ENCODE measurements at regions not wholly inside any gene's neighbourhood (a gene's known extent, or its start where the extent isn't known, plus 50 kb on each side); places are given as distances from the start of the nearest gene placed in this dataset.
"Not testable (repeated sequence)": the region's sequence is repeated elsewhere in the genome, so short reads cannot be mapped to it uniquely, and the experiment has no call there.

GRCh38 chr10:65186668-65187067 lies 1665.5 kb downstream of the REEP3 start:
- H3K27ac Mint-ChIP-seq; H3K27me3 ChIP-seq (ENCODE audit: insufficient read depth); H3K9me3 Mint-ChIP-seq; H3F3A ChIP-seq (replicated peaks; ENCODE audit: low read depth); H3K27me3 Mint-ChIP-seq (ENCODE audit: insufficient read depth, low read depth, poor library complexity); H3K36me3 ChIP-seq (ENCODE audit: insufficient read depth); H3K4me2 ChIP-seq; H3K27ac ChIP-seq (ENCODE audit: low read depth); H3K4me3 Mint-ChIP-seq; H3K36me3 Mint-ChIP-seq (ENCODE audit: low read depth); ATAC-seq; H3K9me2 ChIP-seq (ENCODE audit: insufficient read depth); H3K4me3 ChIP-seq; H3K4me1 Mint-ChIP-seq; H2AFZ ChIP-seq; H3K79me2 ChIP-seq (replicated peaks; ENCODE audit: insufficient read depth); DNase-seq (ENCODE audit: low spot score); H4K20me1 ChIP-seq (replicated peaks; ENCODE audit: insufficient read depth); H3K4me1 ChIP-seq (ENCODE audit: insufficient read depth): not testable (repeated sequence)

GRCh38 chr10:65194126-65194525 lies 1672.9 kb downstream of the REEP3 start:
- no peaks in the 10 kb centered on the region for H3K4me1 ChIP-seq (ENCODE audit: insufficient read depth)
- no peak overlapping the region for H3K4me3 Mint-ChIP-seq
- H3K27ac Mint-ChIP-seq, result no peak overlapping the region
- no peaks in the 10 kb centered on the region for H3K9me3 Mint-ChIP-seq
- no peaks in the 10 kb centered on the region for H3K27me3 Mint-ChIP-seq (ENCODE audit: insufficient read depth, low read depth, poor library complexity)
- no peak for DNase-seq (ENCODE audit: low spot score)
- H3K27ac ChIP-seq (ENCODE audit: low read depth), result no peak overlapping the region
- H3K4me2 ChIP-seq, result no peak overlapping the region
- H3K36me3 Mint-ChIP-seq (ENCODE audit: low read depth), result no peaks in the 10 kb centered on the region
- no peaks in the 10 kb centered on the region for H3K4me1 Mint-ChIP-seq
- no peak for ATAC-seq
- no peak overlapping the region for H3K4me3 ChIP-seq
- no peaks in the 10 kb centered on the region for H3F3A ChIP-seq (replicated peaks; ENCODE audit: low read depth)
- no peaks in the 10 kb centered on the region for H3K9me2 ChIP-seq (ENCODE audit: insufficient read depth)
- peak overlapping the region; percentile 24; the same call in 1 of the 2 replicates for H2AFZ ChIP-seq
- no peaks in the 10 kb centered on the region for H3K79me2 ChIP-seq (replicated peaks; ENCODE audit: insufficient read depth)
- no peaks in the 10 kb centered on the region for H3K27me3 ChIP-seq (ENCODE audit: insufficient read depth)
- H4K20me1 ChIP-seq (replicated peaks; ENCODE audit: insufficient read depth), result no peaks in the 10 kb centered on the region
- TF ChIP-seq EZH2phosphoT487 (IDR thresholded peaks at IDR 0.05; ENCODE audit: unreplicated experiment) (no peak), REST (IDR thresholded peaks at IDR 0.05; ENCODE audit: unreplicated experiment) (no peak), ETS1 (IDR thresholded peaks at IDR 0.05) (no peak), CREB1 (CRISPR knock-in tag; IDR thresholded peaks at IDR 0.05; ENCODE audit: low read depth) (no peak), STAT1 (IDR thresholded peaks at IDR 0.05; ENCODE audit: unreplicated experiment) (no peak), NANOG (IDR thresholded peaks at IDR 0.05; ENCODE audit: borderline replicate concordance) (no peak), ZNF462 (CRISPR knock-in tag; IDR thresholded peaks at IDR 0.05) (no peak), EZH2 (IDR thresholded peaks at IDR 0.05; ENCODE audit: low read depth, unreplicated experiment) (no peak), CTCF (conservative IDR thresholded peaks at IDR 0.05; ENCODE audit: low read depth in 2 of 2) (no peak)
- H3K36me3 ChIP-seq (ENCODE audit: insufficient read depth), result no peaks in the 10 kb centered on the region
